GM21576 (cell line): ENCODE measurements at regions not wholly inside any gene's neighbourhood (a gene's known extent, or its start where the extent isn't known, plus 50 kb on each side); places are given as distances from the start of the nearest gene placed in this dataset.

ENCODE experiments used
- ATAC-seq: cut with Tn5 transposase; IDR thresholded peaks from one replicate; pipeline ENCODE4 v1.9.1; 2021; ENCODE audit warnings: mild to moderate bottlenecking, moderate library complexity; ENCODE audit not compliant: unreplicated experiment

DNA sequence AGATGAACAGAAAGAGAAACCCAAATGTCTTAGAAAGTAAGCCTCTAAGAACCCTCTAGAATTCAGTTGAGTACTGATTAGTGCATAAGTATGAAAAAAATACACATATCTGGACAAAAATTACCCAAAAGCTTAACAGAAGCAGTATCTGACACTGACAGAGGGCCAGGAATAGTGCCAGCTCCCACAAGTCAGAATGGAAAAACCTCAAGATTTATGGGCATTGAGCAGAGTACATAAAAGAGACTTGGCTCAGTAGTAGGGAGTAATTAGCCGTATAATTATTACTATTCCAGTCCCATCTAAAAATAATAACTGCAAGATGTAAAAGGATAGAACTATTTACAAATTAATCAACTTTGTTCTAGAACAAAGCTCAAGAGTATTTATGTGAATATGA is 834.5 kb downstream of the FAM181B start:
- ATAC-seq = no peak

GRCh38 chr11:81897639-81898038 is 836.0 kb downstream of the FAM181B start:
- ATAC-seq = no peak

DNA sequence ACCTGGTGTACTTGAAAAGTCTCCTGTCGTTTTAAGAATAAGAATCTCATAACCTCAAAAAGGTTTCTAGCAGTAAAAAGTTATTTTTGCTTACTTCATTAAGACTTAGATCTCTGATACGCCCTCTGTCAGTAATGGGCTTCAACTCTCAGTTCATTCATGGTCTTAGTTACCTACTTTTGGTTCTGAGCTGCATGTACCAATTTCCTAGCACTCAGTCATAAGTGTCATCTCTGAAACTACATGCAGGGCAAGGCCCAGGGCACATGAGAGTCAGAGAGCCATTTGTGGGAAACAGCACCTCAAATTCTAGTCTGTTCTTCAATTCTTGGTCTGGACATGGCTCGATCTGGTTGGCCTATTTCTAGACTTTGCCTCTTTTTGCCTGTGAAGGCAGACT is 838.4 kb downstream of the FAM181B start:
- ATAC-seq = no peak

GRCh38 chr11:81892770-81893635 is 840.7 kb downstream of the FAM181B start:
- no peak for ATAC-seq

- ATAC-seq = no peak
These were observed 845.3 kb downstream of the FAM181B start for GRCh38 chr11:81888391-81888790.

DNA sequence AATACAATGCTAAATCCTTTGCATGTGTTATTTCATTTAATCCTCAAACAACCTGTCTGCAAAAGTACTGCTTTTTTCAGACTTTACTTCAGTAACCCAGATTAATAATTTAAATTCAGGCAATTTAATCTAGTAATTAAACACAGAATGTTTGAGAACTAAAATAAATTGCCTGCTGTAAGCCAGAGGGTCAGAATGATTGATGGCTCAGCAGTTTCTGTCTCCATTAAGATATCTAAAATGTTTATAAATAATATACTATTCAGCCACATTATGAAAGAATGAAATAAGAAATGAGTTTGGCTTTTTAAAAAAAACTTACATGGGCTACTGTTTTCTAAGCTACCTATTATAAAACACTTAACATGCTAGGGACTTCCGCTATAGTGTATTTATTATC is 846.0 kb downstream of the FAM181B start:
- no peak for ATAC-seq

- no peak for ATAC-seq
These were observed 847.1 kb downstream of the FAM181B start for GRCh38 chr11:81886406-81887075.

- ATAC-seq = peak; percentile 24
These were observed 859.0 kb downstream of the FAM181B start for GRCh38 chr11:81874635-81875034.

GRCh38 chr11:81870815-81871214 is 862.8 kb downstream of the FAM181B start:
- ATAC-seq = no peak

DNA sequence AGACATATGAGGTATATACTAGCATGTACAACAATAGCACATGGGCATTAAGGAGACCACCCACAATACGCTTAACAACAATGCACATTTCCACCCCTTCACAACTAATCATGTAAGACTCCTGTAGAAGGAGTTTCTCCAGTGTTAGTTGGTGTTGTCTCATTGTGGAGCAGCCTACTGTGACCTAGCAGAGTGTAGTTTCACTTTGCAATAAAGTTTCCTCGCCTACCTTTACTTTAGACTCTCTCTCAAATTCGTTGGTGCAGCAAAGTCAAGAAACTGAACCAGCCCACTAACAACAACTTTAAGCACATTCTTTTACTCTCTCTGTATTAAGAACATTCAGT is 863.6 kb downstream of the FAM181B start:
- peak; percentile 59 for ATAC-seq

DNA sequence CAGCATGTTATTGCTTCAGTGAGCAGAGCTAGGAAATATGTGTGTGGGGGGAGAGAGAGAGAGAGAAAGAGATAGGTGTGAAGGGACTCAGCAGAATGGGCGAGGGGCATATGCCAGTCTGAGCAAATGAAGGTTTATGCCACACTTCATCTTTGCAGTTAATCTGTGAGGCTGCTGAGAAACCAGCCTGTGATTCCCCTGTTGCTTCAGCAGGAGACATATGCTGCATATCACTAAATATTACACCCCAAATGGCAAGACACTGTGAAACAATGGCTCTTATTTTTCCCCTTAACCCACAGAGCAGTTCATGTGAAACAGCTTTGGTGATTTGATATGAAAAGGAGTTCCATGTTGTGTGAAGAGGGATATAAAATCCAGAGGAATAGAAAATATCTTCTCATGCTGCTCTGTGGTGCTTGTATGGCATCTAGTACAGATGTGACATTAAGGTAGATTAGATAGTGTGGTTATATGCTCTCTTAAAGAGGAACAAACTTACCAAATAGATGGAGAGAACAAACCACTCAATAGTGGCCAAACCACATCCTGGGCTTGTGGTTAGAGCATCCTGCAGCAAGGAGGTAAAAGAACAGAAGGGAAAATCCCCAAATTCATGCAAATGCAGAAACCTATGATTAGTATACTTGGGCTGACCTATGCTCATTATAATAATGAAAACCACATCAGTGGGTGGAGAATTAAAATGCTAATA is 864.2 kb downstream of the FAM181B start:
- ATAC-seq = peak; percentile 98

- no peak for ATAC-seq
These were observed 866.8 kb downstream of the FAM181B start for GRCh38 chr11:81866896-81867295.

DNA sequence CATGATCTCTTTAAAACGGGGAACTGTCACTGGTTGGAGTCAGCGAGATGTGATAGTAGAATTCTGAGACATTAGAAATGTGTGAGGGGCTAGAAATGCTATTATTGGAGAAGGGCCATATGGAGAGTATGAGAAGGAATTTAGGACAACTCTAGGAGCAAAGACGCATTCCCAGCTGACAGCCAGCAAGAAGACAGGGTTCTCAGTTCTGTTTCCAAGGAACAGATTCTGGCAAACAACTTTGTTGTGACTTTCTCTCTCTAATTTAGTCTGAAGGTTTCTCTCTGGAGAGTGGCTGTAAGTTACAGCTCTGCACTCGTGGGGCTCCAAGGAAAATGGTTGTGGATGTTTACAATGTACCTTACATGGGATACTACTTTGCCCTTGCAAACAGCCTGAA is 876.3 kb downstream of the FAM181B start:
- ATAC-seq = no peak

- no peak for ATAC-seq
These were observed 879.9 kb downstream of the FAM181B start for GRCh38 chr11:81853791-81854190.

DNA sequence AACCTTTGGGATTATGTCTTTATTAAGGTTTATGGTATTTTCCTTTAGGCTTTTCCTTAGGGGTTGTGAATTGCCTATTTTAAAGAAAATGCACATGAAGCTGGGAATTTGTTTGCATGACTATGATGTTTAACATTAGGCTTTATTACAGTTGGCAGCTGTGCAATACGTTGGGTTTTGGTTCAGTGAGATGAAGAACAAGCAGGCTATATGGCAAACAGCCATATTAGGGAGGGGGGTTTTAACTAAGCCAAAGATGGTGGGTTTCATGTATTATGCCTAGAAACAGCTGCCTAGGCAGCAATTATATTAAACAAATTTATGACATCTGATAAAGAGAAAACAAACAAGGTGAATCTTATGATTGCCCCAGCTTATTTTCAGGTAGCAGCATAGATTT is 880.8 kb downstream of the FAM181B start:
- no peak for ATAC-seq

DNA sequence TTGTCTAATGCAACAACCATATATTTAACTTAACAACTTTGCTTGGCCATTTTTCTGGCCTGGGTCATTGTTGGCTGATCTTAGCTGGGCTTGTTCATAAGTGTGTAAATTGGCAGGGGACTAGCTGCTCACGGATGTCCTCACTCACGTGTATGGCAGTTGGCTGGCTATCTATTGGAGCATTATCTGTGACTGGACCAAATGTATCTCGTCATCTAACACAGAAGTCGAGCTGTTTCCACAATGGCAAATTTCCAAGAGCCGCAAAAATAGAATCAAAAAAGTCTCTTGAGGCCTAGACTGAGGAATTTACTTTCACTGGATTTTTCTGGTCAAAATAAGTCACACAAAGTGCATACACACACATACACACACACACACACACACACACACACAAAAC is 893.3 kb downstream of the FAM181B start:
- ATAC-seq = no peak

- ATAC-seq = no peak
These were observed 893.7 kb downstream of the FAM181B start for GRCh38 chr11:81839976-81840375.

DNA sequence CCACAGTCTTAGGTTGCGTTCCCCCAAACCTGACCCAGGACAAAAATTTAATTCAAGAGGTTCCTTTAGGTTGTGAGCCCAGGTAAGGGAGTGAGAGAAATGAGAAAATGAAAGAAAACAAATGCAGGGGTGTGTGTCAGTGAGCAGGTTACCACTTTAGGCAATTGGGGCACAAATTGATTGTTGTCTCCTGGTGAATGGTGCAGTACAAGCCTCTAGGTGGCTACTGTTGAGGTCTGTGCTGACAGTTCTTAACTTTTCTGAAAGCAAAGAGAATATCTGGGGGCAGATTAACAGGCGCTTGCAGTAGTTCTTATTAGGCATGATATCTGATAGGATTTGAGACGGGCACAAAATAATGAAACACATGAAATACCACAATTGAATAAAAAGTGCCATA is 894.6 kb downstream of the FAM181B start:
- peak; percentile 46 for ATAC-seq

DNA sequence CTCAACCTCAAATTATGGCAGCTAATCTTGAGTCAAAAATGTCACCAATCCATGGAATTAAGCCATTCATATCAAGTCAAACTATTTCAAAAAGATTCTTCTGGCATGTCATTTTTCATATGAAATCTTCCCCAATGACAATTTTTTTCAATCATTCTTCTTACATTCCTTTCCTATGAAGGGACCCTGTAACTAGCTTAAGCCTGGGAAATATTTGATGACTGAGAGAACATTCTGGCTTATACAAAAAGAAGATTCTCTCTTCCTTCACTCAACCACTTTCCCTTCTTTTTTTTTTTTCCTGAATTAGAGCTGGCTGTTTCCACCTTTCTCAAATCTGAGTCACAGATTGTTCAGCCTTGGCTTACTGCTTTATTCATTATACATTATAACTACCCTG is 903.7 kb downstream of the FAM181B start:
- ATAC-seq = no peak

DNA sequence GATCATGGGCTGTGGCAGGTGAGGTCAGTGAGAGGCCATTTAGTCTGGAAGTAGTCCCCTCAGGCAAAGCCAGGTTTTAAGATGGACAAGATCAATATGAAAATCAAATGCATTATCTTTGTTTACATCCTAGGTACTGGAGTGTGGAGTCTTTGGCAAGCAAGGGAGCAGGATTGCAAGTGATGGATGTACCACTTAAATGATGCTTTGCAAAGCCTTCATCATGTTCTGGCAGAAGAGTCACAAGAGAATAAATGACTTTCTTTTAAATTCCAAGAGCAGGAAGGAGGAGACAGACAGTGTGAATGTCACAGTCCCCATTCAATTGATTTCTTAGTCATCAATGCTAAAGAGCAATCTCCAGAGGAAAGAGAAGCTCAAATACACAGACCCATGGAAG is 908.3 kb downstream of the FAM181B start:
- no peak for ATAC-seq

GRCh38 chr11:81819462-81819861 is 914.2 kb downstream of the FAM181B start:
- no peak for ATAC-seq

DNA sequence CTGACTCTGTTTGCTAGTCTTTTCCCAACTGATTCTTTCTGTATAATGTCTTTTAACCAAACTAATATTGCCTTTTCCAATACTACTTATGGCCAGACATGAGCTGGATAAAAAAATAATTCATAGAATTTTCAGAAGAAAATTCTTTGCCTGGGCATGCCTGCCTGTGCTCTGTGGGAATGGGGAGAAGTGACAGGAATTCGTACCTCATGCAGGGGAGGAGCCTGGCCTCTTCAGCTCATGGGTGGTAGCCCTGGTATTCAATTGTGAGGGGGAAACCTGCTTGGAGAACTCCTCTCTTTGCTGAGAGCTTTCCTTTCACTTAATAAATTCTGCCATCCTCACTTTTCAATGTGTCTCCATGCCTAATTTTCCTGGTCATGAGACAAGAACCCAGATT is 928.8 kb downstream of the FAM181B start:
- ATAC-seq = no peak
